Hematopoietic multipotent progenitor cell treated with erythropoietin and hydrocortisone succinate and interleukin-3 and kit ligand, for 6 days (in vitro differentiated cells): ENCODE measurements at regions not wholly inside any gene's neighbourhood (a gene's known extent, or its start where the extent isn't known, plus 50 kb on each side); places are given as distances from the start of the nearest gene placed in this dataset.
"Not testable (repeated sequence)": the region's sequence is repeated elsewhere in the genome, so short reads cannot be mapped to it uniquely, and the experiment has no call there.

Experiments
- DNase-seq: peaks from one replicate; pipeline ENCODE4 v3.0.0-alpha.2; 2015

DNA sequence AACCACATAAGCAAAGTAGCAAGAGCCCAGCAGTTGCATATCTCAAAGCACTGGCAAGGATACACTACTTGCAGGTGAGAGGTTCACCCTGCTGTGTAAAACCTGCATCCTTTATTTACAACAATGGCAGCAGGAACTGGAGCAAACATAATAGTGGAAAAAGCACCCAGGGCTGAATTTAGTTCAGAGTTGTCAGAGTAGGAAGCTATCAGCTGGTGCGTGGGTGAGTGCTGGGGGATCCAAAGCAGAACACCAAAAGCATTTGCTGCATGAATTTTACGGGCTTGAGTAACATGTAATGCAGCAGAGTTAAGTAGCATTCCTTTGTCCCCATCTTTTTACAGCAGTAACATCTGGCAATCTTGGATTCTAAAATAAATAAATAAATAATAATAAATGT, 73.5 kb upstream of the SRD5A2 start:
- no peak for DNase-seq

- DNase-seq, result no peak
Observed at GRCh38 chr2:31651736-31652135, 71.0 kb upstream of the SRD5A2 start.

GRCh38 chr2:31651267-31651666, 70.5 kb upstream of the SRD5A2 start:
- no peak for DNase-seq

GRCh38 chr2:31644551-31644950, 63.8 kb upstream of the SRD5A2 start:
- no peak for DNase-seq

- no peak for DNase-seq
Observed at GRCh38 chr2:31642707-31643106, 62.0 kb upstream of the SRD5A2 start.

DNA sequence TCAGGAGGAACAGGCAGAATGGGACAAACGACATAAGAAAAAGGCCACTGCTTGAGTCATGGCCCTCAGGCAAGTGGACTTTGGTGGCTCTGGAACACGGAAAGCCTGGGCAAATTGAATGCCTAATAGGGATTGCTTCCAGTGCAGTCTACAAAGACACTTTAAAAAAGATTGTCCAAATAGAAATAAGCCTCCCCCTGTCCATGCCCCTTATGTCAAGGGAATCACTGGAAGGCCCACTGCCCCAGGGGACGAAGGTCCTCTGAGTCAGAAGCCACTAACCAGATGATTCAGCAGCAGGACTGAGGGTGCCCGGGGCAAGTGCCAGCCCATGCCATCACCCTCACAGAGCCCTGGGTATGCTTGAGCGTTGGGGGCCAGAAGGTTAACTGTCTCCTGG, 51.5 kb upstream of the SRD5A2 start:
- DNase-seq, result not testable (repeated sequence)
